HG03280 (cell line): ENCODE measurements at regions not wholly inside any gene's neighbourhood (a gene's known extent, or its start where the extent isn't known, plus 50 kb on each side); places are given as distances from the start of the nearest gene placed in this dataset.
A peak's percentile ranks its signal among the peaks of the same experiment; 100 is the strongest.

Experiments used
- ATAC-seq: cut with Tn5 transposase; IDR thresholded peaks from one replicate; pipeline ENCODE4 v1.9.1; 2021; ENCODE audit warnings: mild to moderate bottlenecking, moderate library complexity; ENCODE audit not compliant: unreplicated experiment

DNA sequence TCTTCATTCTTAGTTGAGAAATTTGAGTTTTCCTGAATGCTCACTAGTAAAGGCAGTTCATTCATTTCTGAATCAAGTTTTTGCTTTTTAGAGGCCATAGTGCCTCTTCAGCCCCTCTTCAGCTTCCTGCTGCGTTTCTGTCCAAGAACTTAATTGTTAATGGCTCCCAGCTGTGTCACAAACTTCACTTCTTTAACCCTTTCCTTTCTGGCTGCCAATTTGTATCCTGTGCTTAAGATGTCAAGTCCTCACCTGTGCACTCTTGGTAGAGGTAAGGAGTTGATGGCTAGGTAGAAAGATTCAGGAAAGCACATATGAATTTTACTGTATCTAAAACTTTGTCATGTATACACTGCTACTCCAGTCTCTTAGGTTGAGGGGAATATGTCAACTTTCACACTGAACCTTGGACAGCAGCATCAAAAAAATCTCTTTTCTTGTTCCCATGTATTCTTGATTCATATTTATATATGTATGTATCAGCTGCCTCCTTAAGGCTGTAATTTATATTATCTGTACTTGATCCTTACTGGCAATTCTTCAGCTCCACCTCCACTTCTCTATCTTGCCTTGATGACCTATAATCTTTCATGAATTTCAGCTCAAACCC is 612.8 kb downstream of the LMO4 start:
- ATAC-seq = no peak

DNA sequence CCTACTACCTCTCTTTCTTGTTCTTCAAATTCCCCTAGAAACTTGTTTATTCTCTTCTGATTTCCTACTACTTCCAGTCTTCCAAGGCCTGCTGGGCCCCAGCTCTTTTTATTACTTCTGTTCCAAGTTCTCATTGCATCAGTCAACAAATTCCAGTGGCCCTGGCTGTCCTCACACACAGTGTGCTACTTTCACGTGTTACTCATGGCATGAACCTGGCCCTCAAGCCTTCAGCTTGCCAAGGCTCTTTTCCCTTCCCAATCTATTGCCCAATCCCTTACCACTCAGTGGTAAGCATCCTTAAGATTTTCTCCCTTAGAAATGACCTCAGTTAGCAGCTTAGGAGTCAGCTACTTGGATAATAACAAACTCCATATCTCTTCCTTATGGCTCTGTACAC is 613.5 kb downstream of the LMO4 start:
- ATAC-seq = no peak

DNA sequence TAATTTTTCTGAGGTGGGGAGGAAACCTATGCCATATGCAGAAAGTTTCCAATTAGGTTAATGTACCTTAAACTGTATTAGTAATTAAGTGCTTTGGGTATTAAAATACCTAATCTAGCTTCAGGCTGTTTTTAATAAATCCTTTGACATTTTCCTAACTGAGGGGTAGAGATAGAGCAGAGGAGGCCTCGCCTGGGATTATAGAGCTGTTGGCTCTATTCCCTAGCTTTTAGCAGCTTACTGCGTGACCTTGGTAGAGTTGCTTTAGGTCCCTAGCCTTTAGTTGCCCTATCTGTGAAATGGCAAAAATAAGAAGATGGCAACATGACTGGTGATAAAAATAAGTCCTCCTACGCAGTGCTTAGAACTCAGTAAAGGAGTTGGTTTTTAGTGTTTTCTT is 621.0 kb downstream of the LMO4 start:
- no peak for ATAC-seq

DNA sequence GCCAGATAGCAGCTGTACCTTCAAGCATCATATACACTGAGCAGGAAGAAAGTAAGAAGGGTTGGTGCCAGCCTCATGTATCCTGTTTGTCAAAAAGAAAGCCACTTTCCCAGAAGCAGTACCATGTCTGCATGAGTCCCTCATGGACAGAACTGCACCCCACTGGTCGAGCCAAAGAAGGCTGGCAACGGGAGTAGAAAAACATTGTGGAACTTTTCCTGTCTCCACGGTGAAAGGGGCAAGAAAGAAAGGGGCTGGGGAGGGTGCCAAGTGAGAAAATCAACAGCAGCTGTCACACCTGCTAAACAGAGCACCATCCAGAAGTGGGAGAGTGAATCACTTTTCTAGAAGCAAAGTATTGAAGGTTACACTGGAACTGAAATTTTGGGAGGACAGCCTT is 621.7 kb downstream of the LMO4 start:
- no peak for ATAC-seq

DNA sequence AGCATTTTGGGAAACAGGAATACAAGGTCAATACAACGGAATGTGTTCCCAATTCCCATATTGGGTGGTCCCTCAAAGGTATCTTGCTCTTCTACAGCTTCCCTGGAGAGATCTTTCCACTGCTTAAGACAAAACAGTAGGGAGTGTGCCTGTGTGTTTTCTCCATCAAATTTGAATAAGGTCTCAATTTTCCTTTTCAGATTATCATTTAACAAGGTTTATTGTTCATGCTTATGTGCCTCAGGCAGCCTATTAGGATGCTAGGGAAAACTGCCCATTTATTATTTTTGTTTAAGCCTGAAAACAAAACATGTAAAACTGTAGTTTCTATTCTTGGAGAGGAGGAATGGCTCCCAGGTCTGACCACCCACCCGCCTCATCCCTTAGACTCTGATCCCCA is 622.7 kb downstream of the LMO4 start:
- no peak for ATAC-seq

DNA sequence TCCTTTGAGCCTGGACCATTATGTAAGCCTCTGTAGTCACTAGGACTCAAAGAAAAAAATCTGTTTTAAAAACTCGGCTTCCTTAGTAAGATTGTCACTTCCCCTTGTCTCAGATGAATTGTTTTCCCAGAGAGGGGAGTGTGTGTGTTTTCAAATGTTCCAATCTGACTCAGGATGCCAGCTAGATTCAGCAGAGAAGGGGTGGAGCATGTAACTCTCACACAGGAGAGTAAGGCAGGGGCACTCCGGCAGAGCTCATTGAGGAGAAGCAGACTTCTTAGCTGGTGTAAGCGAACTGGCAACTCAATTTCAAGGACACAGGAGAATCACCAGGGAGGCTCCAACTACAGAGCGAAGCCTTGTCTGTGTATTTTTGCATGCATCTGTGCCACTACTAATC is 623.2 kb downstream of the LMO4 start:
- no peak for ATAC-seq

DNA sequence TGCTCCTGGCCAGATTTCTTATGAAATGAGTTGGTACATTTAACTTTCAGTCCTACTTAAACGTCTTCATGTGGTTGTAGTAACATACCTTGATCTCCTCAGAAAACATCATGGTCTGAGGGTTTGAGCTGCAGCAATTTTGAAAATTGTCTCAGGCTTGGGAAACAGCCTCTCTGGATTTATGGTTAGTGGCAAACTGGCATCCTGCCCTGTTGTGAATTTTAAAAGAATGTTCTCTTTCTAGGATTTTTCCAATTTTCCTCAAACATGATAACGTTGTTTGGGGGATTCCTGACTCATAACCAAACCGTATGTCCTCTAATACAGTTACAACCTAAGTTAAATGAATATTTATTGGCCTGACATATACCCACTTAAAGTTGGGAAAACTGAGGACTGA is 624.4 kb downstream of the LMO4 start:
- ATAC-seq = no peak

DNA sequence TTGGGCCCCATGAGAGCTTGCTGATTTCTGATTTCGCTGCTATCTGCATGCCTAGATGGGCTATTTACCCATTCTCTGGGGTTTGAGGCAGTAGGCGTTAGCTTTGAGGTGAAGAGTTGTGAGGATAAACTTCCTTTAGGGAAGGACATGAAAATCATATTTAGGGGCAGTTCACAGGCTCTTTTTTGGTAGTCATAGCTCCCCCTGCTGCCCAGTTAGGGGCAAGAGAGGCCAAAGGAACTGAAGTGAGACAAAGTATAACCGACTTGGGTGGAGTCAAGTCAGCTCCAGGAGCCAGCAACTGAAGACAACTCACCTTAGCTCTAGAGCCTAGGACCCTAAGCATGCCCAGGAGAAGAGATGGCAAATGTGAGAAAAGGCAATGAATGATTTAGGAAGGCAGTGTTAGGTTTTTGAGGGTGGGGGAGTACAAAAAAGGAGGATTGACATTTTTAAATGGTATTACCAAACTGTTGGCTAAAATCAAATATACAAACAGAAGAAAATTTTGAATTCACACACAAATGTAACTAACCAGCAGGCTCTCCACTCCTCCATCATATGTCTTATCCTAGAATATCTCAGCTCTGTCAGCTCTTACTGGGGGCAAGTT is 625.2 kb downstream of the LMO4 start:
- peak; percentile 83 for ATAC-seq

DNA sequence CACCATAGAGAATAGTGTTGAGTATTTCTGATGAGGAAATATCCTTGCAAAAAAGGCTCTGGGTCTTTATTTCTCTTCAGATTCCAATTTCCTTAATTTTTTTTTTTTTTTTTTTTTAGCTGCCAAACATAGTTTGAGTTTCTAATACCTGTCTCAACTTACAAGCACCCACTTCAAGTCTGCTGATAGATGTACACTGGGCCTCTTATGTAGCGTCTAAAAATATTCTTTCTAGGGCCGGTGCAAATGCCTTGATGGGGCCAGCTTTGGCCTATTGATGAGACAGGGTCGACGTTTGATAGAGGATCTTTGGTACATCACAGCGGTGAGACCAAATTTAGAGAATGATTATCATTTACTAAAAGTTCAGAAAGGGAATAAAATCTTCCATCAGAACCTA is 626.4 kb downstream of the LMO4 start:
- ATAC-seq = no peak

DNA sequence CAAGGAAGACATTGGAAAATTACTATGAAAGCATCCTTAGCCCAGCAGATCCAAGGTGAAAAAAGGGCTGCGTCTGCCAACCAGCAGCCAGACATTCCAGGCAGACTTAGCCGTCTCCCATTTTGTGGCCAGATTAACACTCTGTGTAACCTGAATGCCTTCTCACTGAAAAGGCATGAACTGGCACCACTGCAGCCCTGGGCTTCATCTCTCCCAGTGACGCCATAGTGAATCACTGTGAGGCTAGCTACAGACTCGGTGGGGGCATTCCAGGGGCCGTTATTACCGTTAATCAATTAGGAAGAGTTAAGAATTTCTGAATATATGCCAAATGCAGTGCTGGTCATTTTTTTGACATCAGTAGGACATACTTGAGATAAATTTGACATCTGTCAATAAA is 627.4 kb downstream of the LMO4 start:
- no peak for ATAC-seq

DNA sequence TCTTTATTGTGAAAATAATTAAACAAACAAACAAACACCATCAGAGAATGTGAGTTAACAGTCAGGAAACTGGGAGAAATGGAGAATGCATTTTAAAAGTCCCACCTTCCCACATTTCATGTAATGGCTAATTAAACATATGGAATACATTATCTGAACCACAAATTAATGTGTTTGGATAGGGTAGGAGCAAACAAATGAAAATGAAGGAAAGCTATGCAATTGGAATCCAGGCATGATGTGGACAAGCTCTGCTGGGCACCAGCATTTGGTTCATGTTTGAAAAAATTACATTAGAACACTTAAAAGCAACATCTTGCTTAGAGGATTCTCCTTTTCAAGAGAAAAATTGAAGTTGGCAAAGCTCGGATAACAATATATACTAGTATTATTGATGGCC is 628.1 kb downstream of the LMO4 start:
- ATAC-seq = no peak

DNA sequence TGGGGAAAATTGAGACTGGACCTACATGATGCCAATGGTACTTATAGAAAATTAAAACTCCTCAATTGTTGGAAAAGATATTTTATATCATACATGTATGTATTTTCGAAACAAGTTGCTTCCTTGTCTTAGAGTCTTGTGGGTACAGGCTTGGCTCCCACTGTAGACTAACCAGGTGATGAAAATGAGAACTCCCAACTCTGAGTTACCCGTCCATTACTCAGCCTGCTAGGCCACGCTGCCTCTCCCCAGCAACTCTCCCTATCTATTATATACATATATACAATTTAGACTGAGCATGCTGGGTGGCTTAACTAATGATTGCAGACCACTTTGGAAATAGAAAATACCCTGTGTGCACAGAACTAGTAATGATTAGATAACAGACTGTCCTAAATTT is 628.7 kb downstream of the LMO4 start:
- ATAC-seq = no peak

DNA sequence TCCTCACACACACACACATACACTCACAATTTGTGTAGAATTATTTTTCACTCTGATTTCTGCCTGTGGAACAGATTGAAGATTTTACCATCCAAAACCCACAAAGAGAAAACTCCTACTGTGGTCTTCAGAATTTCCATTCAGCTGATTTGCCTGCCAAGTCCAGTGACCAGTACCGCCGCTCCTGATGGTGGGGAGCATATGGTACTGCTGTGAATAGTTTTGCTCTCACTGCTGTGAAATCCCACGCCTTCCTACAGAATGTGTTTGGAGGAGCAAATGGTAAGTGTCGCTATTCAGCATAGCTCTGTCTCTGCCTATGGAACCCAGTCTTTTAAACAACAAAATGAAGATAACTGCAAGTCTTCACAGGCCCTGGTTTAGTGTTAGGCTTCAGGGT is 629.5 kb downstream of the LMO4 start:
- no peak for ATAC-seq

DNA sequence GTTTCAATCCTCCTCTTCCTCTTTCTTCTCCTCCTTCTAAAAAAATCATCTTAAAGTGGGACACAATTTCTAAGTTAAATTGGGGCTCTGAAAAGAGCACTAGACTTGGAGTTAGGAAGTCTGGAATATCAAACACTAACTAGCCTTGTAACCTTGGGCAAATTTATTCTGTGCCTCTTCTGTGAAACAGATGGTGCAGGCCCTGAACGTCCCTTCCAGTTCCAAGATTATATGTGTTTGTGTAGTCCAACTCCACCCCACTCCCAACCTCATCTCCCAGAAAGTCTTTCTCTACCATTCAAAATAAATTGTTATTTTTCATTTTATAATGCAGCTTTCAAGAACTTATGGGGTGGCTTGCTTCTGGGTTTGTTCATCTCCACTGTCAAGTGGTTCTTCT is 630.0 kb downstream of the LMO4 start:
- ATAC-seq = no peak

DNA sequence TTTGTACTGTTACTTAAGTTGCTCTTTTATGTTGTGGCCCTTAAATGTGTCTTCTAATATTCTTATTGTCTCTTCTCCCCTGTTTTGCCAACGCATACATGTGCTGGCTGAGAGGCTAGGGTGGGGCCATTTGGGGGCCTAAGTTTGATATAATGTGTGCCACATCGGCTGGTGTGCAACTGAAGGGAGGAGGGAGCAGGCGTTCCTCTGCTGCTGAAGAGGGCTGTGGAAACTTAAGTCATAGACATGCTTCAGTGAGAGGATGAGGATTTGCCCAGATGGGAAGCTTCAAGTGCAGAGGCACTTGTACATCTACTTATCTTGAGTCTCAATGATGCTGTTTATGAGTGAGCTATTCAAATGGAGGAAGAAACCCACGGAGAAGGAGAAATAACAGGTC is 630.6 kb downstream of the LMO4 start:
- no peak for ATAC-seq

DNA sequence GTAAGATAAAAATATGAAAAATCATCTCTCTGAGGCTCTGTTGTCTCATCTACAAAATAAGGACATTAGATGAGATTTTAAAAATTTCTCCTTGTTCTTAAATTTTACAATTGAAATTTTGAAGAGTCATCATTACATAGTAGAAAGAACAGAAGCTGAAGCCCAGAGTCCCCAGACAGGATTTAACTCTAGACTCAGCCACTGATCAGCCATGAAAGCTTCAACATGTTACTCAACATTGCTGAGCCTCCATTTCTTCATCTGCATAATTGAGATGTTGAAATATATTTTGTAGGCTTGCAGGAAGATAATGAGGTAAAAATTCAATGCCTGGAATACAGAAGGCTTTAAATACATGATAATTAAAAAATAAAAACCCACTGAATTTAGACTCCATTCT is 633.3 kb downstream of the LMO4 start:
- ATAC-seq = no peak

DNA sequence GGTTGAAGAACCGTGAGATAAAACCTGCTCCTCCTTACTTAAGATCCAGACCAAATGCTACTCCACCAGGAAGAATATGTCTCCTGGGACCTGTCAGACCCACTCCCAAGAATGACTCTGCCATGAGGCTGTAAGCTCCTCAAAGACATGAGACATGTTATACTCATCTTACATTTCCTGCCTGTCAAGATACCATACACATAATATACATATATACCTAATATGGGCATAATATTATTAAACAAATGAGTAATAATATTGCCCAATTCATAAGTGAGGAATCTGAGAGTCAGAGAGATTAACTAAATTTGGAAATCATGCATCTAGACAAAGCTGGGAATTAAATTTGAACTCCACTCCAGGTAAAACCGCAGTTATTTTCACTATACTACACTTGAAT is 634.9 kb downstream of the LMO4 start:
- ATAC-seq = no peak

DNA sequence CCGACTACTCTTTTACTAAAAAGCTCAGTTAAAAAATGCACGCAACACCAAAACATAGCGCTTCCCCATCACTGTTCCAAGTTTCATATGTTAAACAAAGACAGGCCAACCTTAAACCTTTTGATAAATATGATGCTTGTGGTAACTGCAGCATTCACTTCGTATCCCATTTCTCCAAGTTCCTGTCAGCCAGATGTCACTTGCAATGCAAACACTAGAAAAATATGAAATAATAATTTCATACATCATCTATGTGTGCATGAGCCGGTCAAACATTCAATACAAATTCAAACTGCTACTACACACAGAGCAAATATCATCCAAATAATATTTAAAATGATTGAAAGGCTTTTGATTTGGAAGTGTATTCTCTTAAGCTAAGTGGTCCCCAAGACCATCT is 636.5 kb downstream of the LMO4 start:
- no peak for ATAC-seq

DNA sequence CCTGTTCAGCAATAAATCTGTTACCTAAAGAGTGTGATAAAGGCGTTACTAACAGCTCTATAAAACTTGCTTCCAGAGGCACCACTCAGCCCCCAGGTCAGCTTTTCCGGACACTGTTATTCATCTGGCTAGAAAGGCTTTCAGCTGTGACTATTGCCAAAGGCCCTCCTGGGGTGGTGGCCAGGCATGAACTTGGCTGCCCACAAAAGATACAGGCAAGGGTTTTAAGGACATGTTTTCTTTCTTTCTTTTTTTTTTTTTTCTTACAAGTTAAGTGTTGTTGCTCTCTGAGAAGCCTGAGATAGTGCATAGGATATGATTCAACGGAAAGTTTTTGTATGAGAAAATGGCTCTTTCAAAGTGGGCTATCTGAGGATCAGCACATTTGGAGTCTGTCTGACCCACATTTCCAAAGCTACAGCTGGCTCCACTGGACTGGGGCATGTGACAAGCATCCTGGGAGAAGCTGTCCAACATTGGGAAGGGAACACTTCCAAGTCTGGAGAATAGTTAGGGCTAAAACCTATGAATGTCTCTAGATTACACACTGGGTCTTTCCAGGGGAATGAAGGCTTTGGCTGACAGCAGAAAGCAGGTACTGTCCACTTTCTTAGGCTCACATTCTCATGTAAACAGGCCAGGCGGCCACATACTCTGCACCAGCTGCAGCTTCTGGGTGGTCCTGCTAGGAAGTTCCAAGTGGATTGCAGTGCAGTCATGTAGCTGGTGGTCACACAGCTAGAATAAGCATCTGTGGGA is 639.7 kb downstream of the LMO4 start:
- no peak for ATAC-seq

DNA sequence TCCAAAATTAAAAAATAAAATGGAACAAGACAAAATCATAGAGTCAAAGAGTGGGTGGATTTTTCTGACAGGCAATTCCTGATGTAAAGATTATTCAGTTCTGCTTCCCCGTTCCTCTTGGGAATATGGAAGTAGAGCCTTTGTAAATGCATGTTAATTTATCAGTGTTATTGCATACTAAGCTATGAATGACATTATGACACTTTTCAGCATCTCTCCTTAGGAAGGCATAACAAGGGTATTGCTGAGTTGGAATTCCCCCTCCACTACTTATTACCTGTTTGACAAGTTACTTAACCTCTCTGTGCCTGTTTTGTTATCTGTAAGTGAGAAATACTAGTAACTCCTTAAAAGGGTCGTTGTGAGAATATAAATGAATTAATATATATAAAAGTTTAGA is 640.4 kb downstream of the LMO4 start:
- no peak for ATAC-seq

DNA sequence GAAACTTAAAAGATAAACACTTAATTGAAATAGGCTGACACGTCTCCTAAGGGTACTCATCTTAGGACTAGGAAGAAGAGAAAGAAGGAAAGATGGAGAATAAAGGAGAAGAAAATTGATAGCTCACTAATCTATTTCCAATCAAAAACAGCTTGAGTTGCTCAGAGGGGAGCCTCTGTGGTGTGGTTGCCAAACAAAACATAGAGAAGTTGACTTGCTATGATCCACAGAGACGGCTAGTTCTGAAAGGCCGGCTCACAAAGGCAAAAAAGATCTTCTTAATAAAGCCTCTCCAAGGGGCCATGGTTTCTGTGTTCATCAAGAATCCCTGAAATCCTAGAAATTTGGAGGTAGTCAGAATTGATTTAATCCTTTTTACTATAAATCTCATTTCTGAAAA is 644.1 kb downstream of the LMO4 start:
- no peak for ATAC-seq

DNA sequence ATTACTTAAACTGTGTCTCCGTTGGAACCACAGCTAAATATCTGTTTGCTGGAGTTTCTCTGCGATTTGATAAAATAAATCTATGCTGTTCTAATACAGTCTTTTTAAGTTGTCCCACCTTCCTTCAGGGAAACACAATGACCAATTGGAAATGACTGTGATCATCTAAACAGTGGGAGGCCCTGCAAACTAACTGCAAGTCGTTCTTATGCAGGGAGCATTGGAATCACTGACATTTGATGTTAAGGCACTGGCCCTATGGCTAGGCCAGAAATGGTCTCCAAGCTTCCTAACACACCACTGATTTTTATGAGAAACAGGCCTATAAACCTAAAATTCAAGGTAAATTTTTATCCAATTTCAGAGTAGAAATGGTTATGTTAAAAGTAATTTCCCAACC is 645.2 kb downstream of the LMO4 start:
- ATAC-seq = no peak

DNA sequence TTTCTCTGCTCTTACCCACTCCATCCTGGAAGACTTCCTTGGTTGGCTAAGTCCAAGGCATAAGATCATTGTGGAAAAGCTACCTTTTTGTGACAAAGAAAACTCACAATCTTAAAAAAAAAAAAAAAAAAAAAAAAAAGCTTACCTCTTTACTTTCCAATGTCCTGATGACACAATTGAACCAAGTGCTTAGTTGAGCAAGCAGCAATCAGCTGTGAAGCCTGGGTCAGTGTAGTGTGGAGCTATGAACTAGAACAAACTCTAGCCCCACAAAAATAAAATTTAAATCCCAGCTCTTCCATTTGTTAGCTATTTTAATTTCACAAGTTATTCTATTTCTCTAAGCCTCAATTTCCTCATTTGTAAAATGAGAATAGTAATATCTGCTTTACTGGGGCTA is 647.6 kb downstream of the LMO4 start:
- ATAC-seq = no peak
